Nephron progenitor cell (in vitro differentiated cells): ENCODE measurements at regions not wholly inside any gene's neighbourhood (a gene's known extent, or its start where the extent isn't known, plus 50 kb on each side); places are given as distances from the start of the nearest gene placed in this dataset.
A peak's percentile ranks its signal among the peaks of the same experiment; 100 is the strongest.

Source experiments
- DNase-seq: peaks from one replicate; pipeline ENCODE4 v3.0.0; 2021
- H3K27ac Mint-ChIP-seq: 2 replicates; pipeline ENCODE4 v1.8.0; 2021; ENCODE audit warnings: mild to moderate bottlenecking, moderate library complexity, mixed read lengths
- H3K27me3 Mint-ChIP-seq: 2 replicates; pipeline ENCODE4 v1.8.0; 2021; ENCODE audit warnings: mild to moderate bottlenecking, low read depth, mixed read lengths; ENCODE audit not compliant: poor library complexity
- H3K36me3 Mint-ChIP-seq: 2 replicates; pipeline ENCODE4 v1.8.0; 2021; ENCODE audit warnings: low read depth, mixed read lengths
- H3K4me1 Mint-ChIP-seq: 2 replicates; pipeline ENCODE4 v1.8.0; 2021; ENCODE audit warnings: mixed read lengths
- H3K4me3 Mint-ChIP-seq: 2 replicates; pipeline ENCODE4 v1.8.0; 2021; ENCODE audit warnings: mild to moderate bottlenecking, moderate library complexity, mixed read lengths
- H3K9me3 Mint-ChIP-seq: 2 replicates; pipeline ENCODE4 v1.8.0; 2021; ENCODE audit warnings: mild to moderate bottlenecking, moderate library complexity, mixed read lengths
- TF ChIP-seq, protein P1 (sequence below): fragments of 200-600 bp; sonication (generic); IDR thresholded peaks from 2 replicates; pipeline ENCODE4 v1.5.0; 2021; ENCODE audit warnings: antibody characterized with exemption

- Mint-ChIP-seq H3K4me1 (no peaks in the 10 kb centered on the region), H3K4me3 (no peak overlapping the region), H3K27me3 (no peaks in the 10 kb centered on the region), H3K27ac (no peak overlapping the region), H3K36me3 (no peaks in the 10 kb centered on the region), H3K9me3 (peaks cover 29% of the 10 kb centered on the region)
- TF ChIP-seq, protein P1, sequence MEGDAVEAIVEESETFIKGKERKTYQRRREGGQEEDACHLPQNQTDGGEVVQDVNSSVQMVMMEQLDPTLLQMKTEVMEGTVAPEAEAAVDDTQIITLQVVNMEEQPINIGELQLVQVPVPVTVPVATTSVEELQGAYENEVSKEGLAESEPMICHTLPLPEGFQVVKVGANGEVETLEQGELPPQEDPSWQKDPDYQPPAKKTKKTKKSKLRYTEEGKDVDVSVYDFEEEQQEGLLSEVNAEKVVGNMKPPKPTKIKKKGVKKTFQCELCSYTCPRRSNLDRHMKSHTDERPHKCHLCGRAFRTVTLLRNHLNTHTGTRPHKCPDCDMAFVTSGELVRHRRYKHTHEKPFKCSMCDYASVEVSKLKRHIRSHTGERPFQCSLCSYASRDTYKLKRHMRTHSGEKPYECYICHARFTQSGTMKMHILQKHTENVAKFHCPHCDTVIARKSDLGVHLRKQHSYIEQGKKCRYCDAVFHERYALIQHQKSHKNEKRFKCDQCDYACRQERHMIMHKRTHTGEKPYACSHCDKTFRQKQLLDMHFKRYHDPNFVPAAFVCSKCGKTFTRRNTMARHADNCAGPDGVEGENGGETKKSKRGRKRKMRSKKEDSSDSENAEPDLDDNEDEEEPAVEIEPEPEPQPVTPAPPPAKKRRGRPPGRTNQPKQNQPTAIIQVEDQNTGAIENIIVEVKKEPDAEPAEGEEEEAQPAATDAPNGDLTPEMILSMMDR: no peak
- DNase-seq: no peak
Observed at GRCh38 chr4:22986262-22986661, 293.5 kb downstream of the GBA3 start.

DNA sequence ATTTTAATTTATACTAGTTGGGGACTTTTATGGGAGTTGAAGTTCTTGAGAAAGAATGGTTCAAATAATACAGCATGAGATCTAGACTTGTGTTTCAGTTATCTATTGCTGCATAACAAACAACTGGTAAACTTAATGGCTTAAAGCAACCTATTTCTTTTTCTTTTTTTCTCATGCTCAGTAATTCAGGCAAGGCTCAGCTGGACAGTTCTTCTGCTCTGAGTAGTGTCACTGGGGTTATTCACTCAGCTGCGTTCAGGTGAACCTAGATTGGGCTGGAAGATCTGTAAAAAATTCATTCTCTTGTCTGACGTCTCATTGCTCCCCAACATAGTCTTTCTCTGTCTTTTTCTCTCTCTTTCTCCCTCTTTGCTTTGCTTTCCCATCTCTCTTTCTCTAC is 291.7 kb downstream of the GBA3 start:
- H3K9me3 Mint-ChIP-seq: peaks cover 34% of the 10 kb centered on the region

GRCh38 chr4:22978656-22979055 is 285.9 kb downstream of the GBA3 start:
- Mint-ChIP-seq H3K4me3 (no peak overlapping the region), H3K27me3 (no peaks in the 10 kb centered on the region), H3K4me1 (no peaks in the 10 kb centered on the region)

More for the DNA sequence above, 291.7 kb downstream of the GBA3 start:
- TF ChIP-seq, protein P1: no peak
- no peak for DNase-seq
- Mint-ChIP-seq H3K27me3 (no peaks in the 10 kb centered on the region), H3K4me1 (no peaks in the 10 kb centered on the region), H3K27ac (no peak overlapping the region), H3K4me3 (no peak overlapping the region), H3K36me3 (no peaks in the 10 kb centered on the region)

DNA sequence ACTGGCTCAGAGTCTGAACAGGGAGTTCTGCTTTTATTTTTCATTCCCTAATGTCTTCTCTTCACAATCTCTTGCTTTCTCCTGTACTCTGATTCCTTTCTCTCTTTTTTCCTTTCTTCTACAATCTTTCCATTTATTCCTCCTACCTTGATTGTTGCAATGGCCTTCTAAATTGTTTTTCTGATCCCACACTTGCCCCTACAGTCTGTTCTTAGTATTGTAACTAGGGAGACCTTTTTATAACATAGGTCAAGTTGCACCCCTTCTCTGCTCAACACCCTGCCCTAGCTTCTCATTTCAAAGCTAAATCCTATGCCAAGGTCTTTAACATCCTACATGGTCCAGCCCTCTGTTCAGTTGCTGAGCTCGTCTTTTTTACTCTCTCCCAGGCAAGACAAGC is 277.9 kb downstream of the GBA3 start:
- Mint-ChIP-seq H3K4me1 (no peaks in the 10 kb centered on the region), H3K9me3 (peaks cover 25% of the 10 kb centered on the region), H3K4me3 (no peak overlapping the region), H3K36me3 (no peaks in the 10 kb centered on the region), H3K27me3 (no peaks in the 10 kb centered on the region), H3K27ac (no peak overlapping the region)
- TF ChIP-seq, protein P1: no peak
- DNase-seq: no peak

More at GRCh38 chr4:22978656-22979055, 285.9 kb downstream of the GBA3 start:
- Mint-ChIP-seq H3K9me3 (peaks cover 30% of the 10 kb centered on the region), H3K27ac (no peak overlapping the region), H3K36me3 (no peaks in the 10 kb centered on the region)
- TF ChIP-seq, protein P1: no peak
- DNase-seq: no peak

GRCh38 chr4:22969287-22969896 is 276.7 kb downstream of the GBA3 start:
- Mint-ChIP-seq H3K4me3 (no peak overlapping the region), H3K9me3 (peaks cover 25% of the 10 kb centered on the region), H3K36me3 (no peaks in the 10 kb centered on the region), H3K27me3 (no peaks in the 10 kb centered on the region), H3K27ac (no peak overlapping the region), H3K4me1 (no peaks in the 10 kb centered on the region)
- DNase-seq: no peak
- TF ChIP-seq, protein P1: no peak

DNA sequence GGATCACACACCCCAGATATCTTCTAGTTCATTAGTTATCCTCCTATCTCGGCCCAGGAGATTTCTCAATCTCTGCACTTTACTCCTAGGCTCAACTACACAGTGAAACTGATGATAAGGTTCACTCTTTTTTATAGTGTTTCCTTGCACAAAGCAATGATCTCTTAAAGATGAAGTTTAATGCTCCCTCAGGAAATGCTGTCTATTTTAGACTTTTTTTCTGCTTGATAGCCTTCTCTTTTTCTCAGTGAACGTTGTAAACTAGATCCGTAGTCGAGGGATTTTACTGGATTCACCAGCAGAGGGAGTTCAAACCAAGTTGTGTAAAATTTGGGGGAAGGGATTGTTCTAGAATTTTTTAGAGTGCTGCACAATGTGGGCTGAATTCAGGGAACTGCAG is 269.6 kb downstream of the GBA3 start:
- Mint-ChIP-seq H3K27ac (no peak overlapping the region), H3K4me1 (no peaks in the 10 kb centered on the region), H3K27me3 (no peaks in the 10 kb centered on the region), H3K36me3 (no peaks in the 10 kb centered on the region), H3K9me3 (peaks cover 21% of the 10 kb centered on the region), H3K4me3 (no peak overlapping the region)
- DNase-seq: peak; percentile 5
- TF ChIP-seq, protein P1: peak; percentile 41
